Hippocampal formation (tissue), 2 donors: ENCODE measurements at regions not wholly inside any gene's neighbourhood (a gene's known extent, or its start where the extent isn't known, plus 50 kb on each side); places are given as distances from the start of the nearest gene placed in this dataset.
"Not testable (repeated sequence)": the region's sequence is repeated elsewhere in the genome, so short reads cannot be mapped to it uniquely, and the experiment has no call there.

ENCODE experiments used
- DNase-seq, 2 donors: peaks; one replicate each; lab custom pipeline; 2025; lab: John Stamatoyannopoulos, UW

GRCh38 chr10:8280946-8281345, 226.5 kb downstream of the GATA3 start:
- no peak for DNase-seq

GRCh38 chr10:8282340-8282739, 227.9 kb downstream of the GATA3 start:
- DNase-seq, result no peak

- no peak for DNase-seq
Observed at GRCh38 chr10:8283166-8283905, 228.8 kb downstream of the GATA3 start.

GRCh38 chr10:8283986-8284385, 229.5 kb downstream of the GATA3 start:
- DNase-seq, result no peak

- DNase-seq, result not testable (repeated sequence)
Observed at GRCh38 chr10:8285970-8286369, 231.5 kb downstream of the GATA3 start.

- no peak for DNase-seq
Observed at GRCh38 chr10:8288600-8288999, 234.1 kb downstream of the GATA3 start.

- no peak for DNase-seq
Observed at GRCh38 chr10:8289186-8289924, 234.9 kb downstream of the GATA3 start.

GRCh38 chr10:8294779-8295178, 240.3 kb downstream of the GATA3 start:
- no peak for DNase-seq

GRCh38 chr10:8295311-8295710, 240.8 kb downstream of the GATA3 start:
- DNase-seq, result no peak

GRCh38 chr10:8296090-8296733, 241.7 kb downstream of the GATA3 start:
- no peak for DNase-seq

GRCh38 chr10:8296734-8297101, 242.2 kb downstream of the GATA3 start:
- DNase-seq, result no peak

GRCh38 chr10:8297107-8297506, 242.6 kb downstream of the GATA3 start:
- no peak for DNase-seq

GRCh38 chr10:8297959-8298358, 243.5 kb downstream of the GATA3 start:
- no peak for DNase-seq

- no peak for DNase-seq
Observed at GRCh38 chr10:8298896-8299570, 244.5 kb downstream of the GATA3 start.

- no peak for DNase-seq
Observed at GRCh38 chr10:8300925-8301324, 246.4 kb downstream of the GATA3 start.

- no peak for DNase-seq
Observed at GRCh38 chr10:8301333-8301732, 246.8 kb downstream of the GATA3 start.

GRCh38 chr10:8301831-8302230, 247.3 kb downstream of the GATA3 start:
- no peak for DNase-seq

GRCh38 chr10:8302565-8302964, 248.1 kb downstream of the GATA3 start:
- DNase-seq, result no peak

GRCh38 chr10:8304861-8305260, 250.4 kb downstream of the GATA3 start:
- no peak for DNase-seq

- no peak for DNase-seq
Observed at GRCh38 chr10:8305876-8306652, 251.6 kb downstream of the GATA3 start.

- no peak for DNase-seq
Observed at GRCh38 chr10:8306685-8307364, 252.3 kb downstream of the GATA3 start.
